Caco-2 (cell line): ENCODE measurements at regions not wholly inside any gene's neighbourhood (a gene's known extent, or its start where the extent isn't known, plus 50 kb on each side); places are given as distances from the start of the nearest gene placed in this dataset.
"Not testable (repeated sequence)": the region's sequence is repeated elsewhere in the genome, so short reads cannot be mapped to it uniquely, and the experiment has no call there.

Experiments used
- BruUV-seq: library from RNA; stranded (reverse); fragments of 400-500 nt; replicated peaks from 2 replicates; lab custom pipeline; 2021; lab: Mats Ljungman, UMichigan
- CTCF ChIA-PET: fragments of 300-600 bp; sonication (Branson Sonifier 250); formaldehyde crosslinking; loops from one replicate; lab custom pipeline; 2022; ENCODE audit warnings: antibody characterized with exemption; lab: Charles Lee
- POLR2A ChIA-PET: fragments of 300-600 bp; sonication (Branson Sonifier 250); formaldehyde crosslinking; loops from one replicate; lab custom pipeline; 2022; ENCODE audit warnings: antibody characterized with exemption; lab: Charles Lee
- DNase-seq, 2 experiments: peaks; one replicate each; pipeline versions ENCODE4 v3.0.0 to v3.0.0-alpha.2; 2020 to 2022
- H3K27me3 ChIP-seq: replicated peaks from 2 replicates; pipeline ENCODE4 v1.6.0; 2011; ENCODE audit warnings: low read length; ENCODE audit not compliant: control insufficient read depth, insufficient read depth
- H3K36me3 ChIP-seq: 2 replicates; pipeline ENCODE4 v1.5.1; 2011; ENCODE audit warnings: low read length; ENCODE audit not compliant: control insufficient read depth, insufficient read depth
- H3K4me1 ChIP-seq: fragments of 250-450 bp; sonication (Bioruptor Pico); 2 replicates; pipeline ENCODE4 v1.5.1; 2020; ENCODE audit warnings: mild to moderate bottlenecking
- H3K4me3 ChIP-seq: 2 replicates; pipeline ENCODE4 v1.5.1; 2011; ENCODE audit warnings: low read depth, mild to moderate bottlenecking, control low read depth, low read length
- H3K9me3 ChIP-seq: fragments of 250-450 bp; sonication (Bioruptor Pico); 2 replicates; pipeline ENCODE4 v1.5.1; 2020; ENCODE audit warnings: mild to moderate bottlenecking, moderate library complexity
- H3K27ac Mint-ChIP-seq: one replicate; pipeline ENCODE4 v1.8.0; 2022; ENCODE audit warnings: mixed read lengths; ENCODE audit not compliant: unreplicated experiment
- H3K27me3 Mint-ChIP-seq: one replicate; pipeline ENCODE4 v1.8.0; 2022; ENCODE audit warnings: mixed read lengths; ENCODE audit not compliant: insufficient read depth, unreplicated experiment
- H3K36me3 Mint-ChIP-seq: one replicate; pipeline ENCODE4 v1.8.0; 2022; ENCODE audit warnings: mild to moderate bottlenecking, mixed read lengths; ENCODE audit not compliant: insufficient read depth, unreplicated experiment
- H3K4me1 Mint-ChIP-seq: one replicate; pipeline ENCODE4 v1.8.0; 2022; ENCODE audit warnings: low read depth, mixed read lengths; ENCODE audit not compliant: unreplicated experiment
- H3K4me3 Mint-ChIP-seq: one replicate; pipeline ENCODE4 v1.8.0; 2022; ENCODE audit warnings: mild to moderate bottlenecking, moderate library complexity, mixed read lengths; ENCODE audit not compliant: unreplicated experiment
- H3K9me3 Mint-ChIP-seq: one replicate; pipeline ENCODE4 v1.8.0; 2022; ENCODE audit warnings: mixed read lengths; ENCODE audit not compliant: unreplicated experiment
- intact Hi-C: fragments of 100-400 bp; cut with micrococcal nuclease; formaldehyde crosslinking; loops from one replicate; pipeline ENCODE4 v1.10.0; 2022; ENCODE audit not compliant: unreplicated experiment
- TF ChIP-seq, protein P1 (sequence below), 2 experiments: fragments of 200-600 bp in 1 of 2; IDR thresholded peaks; 1 replicate in 1 of 2; 2 replicates in 1 of 2; pipeline versions ENCODE4 v1.5.1 to v1.8.0; 2011 to 2022; ENCODE audit warnings: antibody characterized with exemption in 1 of 2, control low read depth in 1 of 2, inconsistent platforms in 1 of 2, low read depth in 1 of 2, low read length in 1 of 2, mild to moderate bottlenecking in 1 of 2, moderate library complexity in 1 of 2; ENCODE audit not compliant: insufficient read depth in 1 of 2, severe bottlenecking in 1 of 2, unreplicated experiment in 1 of 2

GRCh38 chr21:38089763-38090046 is 167.1 kb upstream of the KCNJ15 start:
- ChIA-PET CTCF (no interaction called here), POLR2A (no interaction called here)
- no peak overlapping the region for H3K4me3 Mint-ChIP-seq
- Histone ChIP-seq H3K9me3 (no peaks in the 10 kb centered on the region), H3K27me3 (no peaks in the 10 kb centered on the region), H3K36me3 (no peaks in the 10 kb centered on the region), H3K4me3 (no peak overlapping the region), H3K4me1 (no peaks in the 10 kb centered on the region)
- H3K36me3 Mint-ChIP-seq: no peaks in the 10 kb centered on the region
- H3K4me1 Mint-ChIP-seq: no peaks in the 10 kb centered on the region
- BruUV-seq: no TSS peak
- no peaks in the 10 kb centered on the region for H3K9me3 Mint-ChIP-seq
- no peak overlapping the region for H3K27ac Mint-ChIP-seq
- peaks cover 10% of the 10 kb centered on the region for H3K27me3 Mint-ChIP-seq
- intact Hi-C loops: no loop called here
- DNase-seq: no peak
- TF ChIP-seq, protein P1, sequence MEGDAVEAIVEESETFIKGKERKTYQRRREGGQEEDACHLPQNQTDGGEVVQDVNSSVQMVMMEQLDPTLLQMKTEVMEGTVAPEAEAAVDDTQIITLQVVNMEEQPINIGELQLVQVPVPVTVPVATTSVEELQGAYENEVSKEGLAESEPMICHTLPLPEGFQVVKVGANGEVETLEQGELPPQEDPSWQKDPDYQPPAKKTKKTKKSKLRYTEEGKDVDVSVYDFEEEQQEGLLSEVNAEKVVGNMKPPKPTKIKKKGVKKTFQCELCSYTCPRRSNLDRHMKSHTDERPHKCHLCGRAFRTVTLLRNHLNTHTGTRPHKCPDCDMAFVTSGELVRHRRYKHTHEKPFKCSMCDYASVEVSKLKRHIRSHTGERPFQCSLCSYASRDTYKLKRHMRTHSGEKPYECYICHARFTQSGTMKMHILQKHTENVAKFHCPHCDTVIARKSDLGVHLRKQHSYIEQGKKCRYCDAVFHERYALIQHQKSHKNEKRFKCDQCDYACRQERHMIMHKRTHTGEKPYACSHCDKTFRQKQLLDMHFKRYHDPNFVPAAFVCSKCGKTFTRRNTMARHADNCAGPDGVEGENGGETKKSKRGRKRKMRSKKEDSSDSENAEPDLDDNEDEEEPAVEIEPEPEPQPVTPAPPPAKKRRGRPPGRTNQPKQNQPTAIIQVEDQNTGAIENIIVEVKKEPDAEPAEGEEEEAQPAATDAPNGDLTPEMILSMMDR (IDR thresholded peaks at IDR 0.05; ENCODE audit: insufficient read depth in 1 of 2, low read depth in 1 of 2, low read length in 1 of 2, severe bottlenecking in 1 of 2, unreplicated experiment in 1 of 2): no peak

DNA sequence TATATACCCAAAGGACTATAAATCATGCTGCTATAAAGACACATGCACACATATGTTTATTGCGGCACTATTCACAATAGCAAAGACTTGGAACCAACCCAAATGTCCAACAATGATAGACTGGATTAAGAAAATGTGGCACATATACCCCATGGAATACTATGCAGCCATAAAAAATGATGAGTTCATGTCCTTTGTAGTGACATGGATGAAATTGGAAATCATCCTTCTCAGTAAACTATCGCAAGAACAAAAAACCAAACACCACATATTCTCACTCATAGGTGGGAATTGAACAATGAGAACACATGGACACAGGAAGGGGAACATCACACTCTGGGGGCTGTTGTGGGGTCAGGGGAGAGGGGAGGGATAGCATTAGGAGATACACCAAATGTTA is 165.7 kb upstream of the KCNJ15 start:
- H3K9me3 ChIP-seq, H3K4me3 ChIP-seq, H3K27me3 ChIP-seq, H3K27ac Mint-ChIP-seq, intact Hi-C loops, H3K27me3 Mint-ChIP-seq, BruUV-seq, H3K36me3 Mint-ChIP-seq, H3K4me3 Mint-ChIP-seq, H3K36me3 ChIP-seq, CTCF ChIA-PET, H3K4me1 Mint-ChIP-seq, H3K4me1 ChIP-seq, POLR2A ChIA-PET, DNase-seq, H3K9me3 Mint-ChIP-seq: not testable (repeated sequence)

DNA sequence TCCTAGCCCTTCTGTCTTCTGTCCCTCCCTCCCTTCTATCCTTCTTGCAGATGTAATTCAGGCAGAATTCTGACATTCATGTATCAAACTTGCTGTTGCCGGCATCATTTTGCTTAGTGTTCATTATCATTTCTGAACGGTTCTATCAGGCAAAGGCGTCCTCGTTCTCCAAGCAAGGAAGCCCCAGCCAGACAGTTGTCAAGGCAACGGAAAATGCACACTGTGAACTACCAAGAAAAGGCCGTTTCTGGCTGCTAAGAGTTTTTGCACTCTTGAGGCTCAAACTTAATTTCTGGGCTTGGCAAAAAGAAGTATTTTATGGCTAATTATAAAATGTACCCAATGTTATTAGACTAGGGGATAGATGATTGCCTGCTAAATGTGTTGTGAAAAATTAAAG is 164.7 kb upstream of the KCNJ15 start:
- Mint-ChIP-seq H3K27me3 (peaks cover 8% of the 10 kb centered on the region), H3K4me3 (no peak overlapping the region), H3K36me3 (no peaks in the 10 kb centered on the region), H3K27ac (no peak overlapping the region), H3K9me3 (no peaks in the 10 kb centered on the region), H3K4me1 (no peaks in the 10 kb centered on the region)
- Histone ChIP-seq H3K27me3 (no peaks in the 10 kb centered on the region), H3K4me3 (no peak overlapping the region), H3K9me3 (no peaks in the 10 kb centered on the region), H3K4me1 (no peaks in the 10 kb centered on the region), H3K36me3 (no peaks in the 10 kb centered on the region)
- no TSS peak for BruUV-seq
- no peak for DNase-seq
- ChIA-PET POLR2A (no interaction called here), CTCF (no interaction called here)
- TF ChIP-seq, protein P1 (IDR thresholded peaks at IDR 0.05; ENCODE audit: insufficient read depth in 1 of 2, low read depth in 1 of 2, low read length in 1 of 2, severe bottlenecking in 1 of 2, unreplicated experiment in 1 of 2): no peak
- intact Hi-C loops: no loop called here

- TF ChIP-seq, protein P1 (IDR thresholded peaks at IDR 0.05; ENCODE audit: insufficient read depth in 1 of 2, low read depth in 1 of 2, low read length in 1 of 2, severe bottlenecking in 1 of 2, unreplicated experiment in 1 of 2): no peak
- no peak overlapping the region for H3K27ac Mint-ChIP-seq
- H3K4me3 Mint-ChIP-seq: no peak overlapping the region
- CTCF ChIA-PET: no interaction called here
- Histone ChIP-seq H3K9me3 (no peaks in the 10 kb centered on the region), H3K4me1 (no peaks in the 10 kb centered on the region), H3K36me3 (no peaks in the 10 kb centered on the region), H3K27me3 (no peaks in the 10 kb centered on the region), H3K4me3 (no peak overlapping the region)
- POLR2A ChIA-PET: no interaction called here
- no peak for DNase-seq
- no peaks in the 10 kb centered on the region for H3K4me1 Mint-ChIP-seq
- BruUV-seq: no TSS peak
- intact Hi-C loops: no loop called here
- peaks cover 11% of the 10 kb centered on the region for H3K27me3 Mint-ChIP-seq
- H3K36me3 Mint-ChIP-seq: no peaks in the 10 kb centered on the region
- no peaks in the 10 kb centered on the region for H3K9me3 Mint-ChIP-seq
Measured at GRCh38 chr21:38095220-38095619, 161.6 kb upstream of the KCNJ15 start.
